ENCODE measurements at regions not wholly inside any gene's neighbourhood (a gene's known extent, or its start where the extent isn't known, plus 50 kb on each side); places are given as distances from the start of the nearest gene placed in this dataset.

- Histone ChIP-seq H3K27ac (ENCODE audit: low read length) (no peak overlapping the region), H3K27me3 (ENCODE audit: control insufficient read depth in 1 of 2, insufficient read depth in 2 of 2, low read length in 2 of 2) (no peaks in the 10 kb centered on the region), H3K4me1 (ENCODE audit: control insufficient read depth, insufficient read depth, low read length) (no peaks in the 10 kb centered on the region), H3K4me3 (ENCODE audit: low read length in 2 of 2) (no peak overlapping the region), H3K9ac (ENCODE audit: low read length in 2 of 2) (no peak overlapping the region), H3K36me3 (ENCODE audit: control insufficient read depth in 2 of 2, insufficient read depth in 2 of 2, low read length in 2 of 2) (no peaks in the 10 kb centered on the region), H3K9me3 (ENCODE audit: control insufficient read depth in 2 of 2, low read length in 2 of 2) (no peaks in the 10 kb centered on the region)
Measured at GRCh38 chr2:226579519-226579918, 220.1 kb downstream of the IRS1 start.

- Histone ChIP-seq H3K27ac (ENCODE audit: low read length) (no peak overlapping the region), H3K4me1 (ENCODE audit: control insufficient read depth, insufficient read depth, low read length) (no peaks in the 10 kb centered on the region), H3K9ac (ENCODE audit: low read length in 2 of 2) (no peak overlapping the region), H3K9me3 (ENCODE audit: control insufficient read depth in 2 of 2, low read length in 2 of 2) (no peaks in the 10 kb centered on the region), H3K36me3 (ENCODE audit: control insufficient read depth in 2 of 2, insufficient read depth in 2 of 2, low read length in 2 of 2) (no peaks in the 10 kb centered on the region), H3K27me3 (ENCODE audit: control insufficient read depth in 1 of 2, insufficient read depth in 2 of 2, low read length in 2 of 2) (no peaks in the 10 kb centered on the region), H3K4me3 (ENCODE audit: low read length in 2 of 2) (no peak overlapping the region)
Measured at GRCh38 chr2:226578879-226579278, 220.7 kb downstream of the IRS1 start.

- Histone ChIP-seq H3K27me3 (ENCODE audit: control insufficient read depth in 1 of 2, insufficient read depth in 2 of 2, low read length in 2 of 2) (no peaks in the 10 kb centered on the region), H3K4me3 (ENCODE audit: low read length in 2 of 2) (no peak overlapping the region), H3K4me1 (ENCODE audit: control insufficient read depth, insufficient read depth, low read length) (no peaks in the 10 kb centered on the region), H3K27ac (ENCODE audit: low read length) (no peak overlapping the region), H3K9me3 (ENCODE audit: control insufficient read depth in 2 of 2, low read length in 2 of 2) (no peaks in the 10 kb centered on the region), H3K36me3 (ENCODE audit: control insufficient read depth in 2 of 2, insufficient read depth in 2 of 2, low read length in 2 of 2) (no peaks in the 10 kb centered on the region), H3K9ac (ENCODE audit: low read length in 2 of 2) (no peak overlapping the region)
Measured at GRCh38 chr2:226578373-226578772, 221.2 kb downstream of the IRS1 start.

GRCh38 chr2:226575928-226576327, 223.7 kb downstream of the IRS1 start:
- H3K9ac ChIP-seq (ENCODE audit: low read length in 2 of 2), result no peak overlapping the region
- no peak overlapping the region for H3K27ac ChIP-seq (ENCODE audit: low read length)
- no peaks in the 10 kb centered on the region for H3K4me1 ChIP-seq (ENCODE audit: control insufficient read depth, insufficient read depth, low read length)
- no peak overlapping the region for H3K4me3 ChIP-seq (ENCODE audit: low read length in 2 of 2)
- H3K27me3 ChIP-seq (ENCODE audit: control insufficient read depth in 1 of 2, insufficient read depth in 2 of 2, low read length in 2 of 2), result no peaks in the 10 kb centered on the region
- no peaks in the 10 kb centered on the region for H3K9me3 ChIP-seq (ENCODE audit: control insufficient read depth in 2 of 2, low read length in 2 of 2)
- H3K36me3 ChIP-seq (ENCODE audit: control insufficient read depth in 2 of 2, insufficient read depth in 2 of 2, low read length in 2 of 2), result no peaks in the 10 kb centered on the region

GRCh38 chr2:226573158-226573557, 226.5 kb downstream of the IRS1 start:
- H3K9ac ChIP-seq (ENCODE audit: low read length in 2 of 2), result no peak overlapping the region
- H3K9me3 ChIP-seq (ENCODE audit: control insufficient read depth in 2 of 2, low read length in 2 of 2), result no peaks in the 10 kb centered on the region
- no peak overlapping the region for H3K27ac ChIP-seq (ENCODE audit: low read length)
- no peak overlapping the region for H3K4me3 ChIP-seq (ENCODE audit: low read length in 2 of 2)
- H3K36me3 ChIP-seq (ENCODE audit: control insufficient read depth in 2 of 2, insufficient read depth in 2 of 2, low read length in 2 of 2), result no peaks in the 10 kb centered on the region
- no peaks in the 10 kb centered on the region for H3K4me1 ChIP-seq (ENCODE audit: control insufficient read depth, insufficient read depth, low read length)
- no peaks in the 10 kb centered on the region for H3K27me3 ChIP-seq (ENCODE audit: control insufficient read depth in 1 of 2, insufficient read depth in 2 of 2, low read length in 2 of 2)

- Histone ChIP-seq H3K36me3 (ENCODE audit: control insufficient read depth in 2 of 2, insufficient read depth in 2 of 2, low read length in 2 of 2) (no peaks in the 10 kb centered on the region), H3K9me3 (ENCODE audit: control insufficient read depth in 2 of 2, low read length in 2 of 2) (no peaks in the 10 kb centered on the region), H3K27me3 (ENCODE audit: control insufficient read depth in 1 of 2, insufficient read depth in 2 of 2, low read length in 2 of 2) (no peaks in the 10 kb centered on the region), H3K9ac (ENCODE audit: low read length in 2 of 2) (no peak overlapping the region), H3K4me1 (ENCODE audit: control insufficient read depth, insufficient read depth, low read length) (no peaks in the 10 kb centered on the region), H3K4me3 (ENCODE audit: low read length in 2 of 2) (no peak overlapping the region), H3K27ac (ENCODE audit: low read length) (no peak overlapping the region)
Measured at GRCh38 chr2:226564667-226565066, 235.0 kb downstream of the IRS1 start.

- H3K4me3 ChIP-seq (ENCODE audit: low read length in 2 of 2), result no peak overlapping the region
- H3K4me1 ChIP-seq (ENCODE audit: control insufficient read depth, insufficient read depth, low read length), result no peaks in the 10 kb centered on the region
- no peak overlapping the region for H3K27ac ChIP-seq (ENCODE audit: low read length)
- H3K9ac ChIP-seq (ENCODE audit: low read length in 2 of 2), result no peak overlapping the region
- no peaks in the 10 kb centered on the region for H3K9me3 ChIP-seq (ENCODE audit: control insufficient read depth in 2 of 2, low read length in 2 of 2)
- H3K27me3 ChIP-seq (ENCODE audit: control insufficient read depth in 1 of 2, insufficient read depth in 2 of 2, low read length in 2 of 2), result no peaks in the 10 kb centered on the region
- H3K36me3 ChIP-seq (ENCODE audit: control insufficient read depth in 2 of 2, insufficient read depth in 2 of 2, low read length in 2 of 2), result no peaks in the 10 kb centered on the region
Measured at GRCh38 chr2:226561962-226562361, 237.7 kb downstream of the IRS1 start.

GRCh38 chr2:226560325-226560724, 239.3 kb downstream of the IRS1 start:
- Histone ChIP-seq H3K36me3 (ENCODE audit: control insufficient read depth in 2 of 2, insufficient read depth in 2 of 2, low read length in 2 of 2) (no peaks in the 10 kb centered on the region), H3K27ac (ENCODE audit: low read length) (no peak overlapping the region), H3K27me3 (ENCODE audit: control insufficient read depth in 1 of 2, insufficient read depth in 2 of 2, low read length in 2 of 2) (no peaks in the 10 kb centered on the region), H3K4me3 (ENCODE audit: low read length in 2 of 2) (no peak overlapping the region), H3K9me3 (ENCODE audit: control insufficient read depth in 2 of 2, low read length in 2 of 2) (no peaks in the 10 kb centered on the region), H3K4me1 (ENCODE audit: control insufficient read depth, insufficient read depth, low read length) (no peaks in the 10 kb centered on the region), H3K9ac (ENCODE audit: low read length in 2 of 2) (no peak overlapping the region)

GRCh38 chr2:226559536-226559935, 240.1 kb downstream of the IRS1 start:
- Histone ChIP-seq H3K36me3 (ENCODE audit: control insufficient read depth in 2 of 2, insufficient read depth in 2 of 2, low read length in 2 of 2) (no peaks in the 10 kb centered on the region), H3K9ac (ENCODE audit: low read length in 2 of 2) (no peak overlapping the region), H3K9me3 (ENCODE audit: control insufficient read depth in 2 of 2, low read length in 2 of 2) (no peaks in the 10 kb centered on the region), H3K27me3 (ENCODE audit: control insufficient read depth in 1 of 2, insufficient read depth in 2 of 2, low read length in 2 of 2) (no peaks in the 10 kb centered on the region), H3K4me1 (ENCODE audit: control insufficient read depth, insufficient read depth, low read length) (no peaks in the 10 kb centered on the region), H3K27ac (ENCODE audit: low read length) (no peak overlapping the region), H3K4me3 (ENCODE audit: low read length in 2 of 2) (no peak overlapping the region)

- H3K4me1 ChIP-seq (ENCODE audit: control insufficient read depth, insufficient read depth, low read length), result no peaks in the 10 kb centered on the region
- H3K9ac ChIP-seq (ENCODE audit: low read length in 2 of 2), result no peak overlapping the region
- no peaks in the 10 kb centered on the region for H3K9me3 ChIP-seq (ENCODE audit: control insufficient read depth in 2 of 2, low read length in 2 of 2)
- no peak overlapping the region for H3K4me3 ChIP-seq (ENCODE audit: low read length in 2 of 2)
- no peak overlapping the region for H3K27ac ChIP-seq (ENCODE audit: low read length)
- H3K27me3 ChIP-seq (ENCODE audit: control insufficient read depth in 1 of 2, insufficient read depth in 2 of 2, low read length in 2 of 2), result no peaks in the 10 kb centered on the region
- H3K36me3 ChIP-seq (ENCODE audit: control insufficient read depth in 2 of 2, insufficient read depth in 2 of 2, low read length in 2 of 2), result no peaks in the 10 kb centered on the region
Measured at GRCh38 chr2:226558418-226558817, 241.2 kb downstream of the IRS1 start.

GRCh38 chr2:226556050-226556449, 243.6 kb downstream of the IRS1 start:
- H3K4me1 ChIP-seq (ENCODE audit: control insufficient read depth, insufficient read depth, low read length), result no peaks in the 10 kb centered on the region
- no peak overlapping the region for H3K4me3 ChIP-seq (ENCODE audit: low read length in 2 of 2)
- no peak overlapping the region for H3K9ac ChIP-seq (ENCODE audit: low read length in 2 of 2)
- H3K36me3 ChIP-seq (ENCODE audit: control insufficient read depth in 2 of 2, insufficient read depth in 2 of 2, low read length in 2 of 2), result no peaks in the 10 kb centered on the region
- H3K27me3 ChIP-seq (ENCODE audit: control insufficient read depth in 1 of 2, insufficient read depth in 2 of 2, low read length in 2 of 2), result no peaks in the 10 kb centered on the region
- no peak overlapping the region for H3K27ac ChIP-seq (ENCODE audit: low read length)
- no peaks in the 10 kb centered on the region for H3K9me3 ChIP-seq (ENCODE audit: control insufficient read depth in 2 of 2, low read length in 2 of 2)

GRCh38 chr2:226554701-226555100, 244.9 kb downstream of the IRS1 start:
- Histone ChIP-seq H3K27ac (ENCODE audit: low read length) (no peak overlapping the region), H3K4me3 (ENCODE audit: low read length in 2 of 2) (no peak overlapping the region), H3K9ac (ENCODE audit: low read length in 2 of 2) (no peak overlapping the region), H3K9me3 (ENCODE audit: control insufficient read depth in 2 of 2, low read length in 2 of 2) (no peaks in the 10 kb centered on the region), H3K27me3 (ENCODE audit: control insufficient read depth in 1 of 2, insufficient read depth in 2 of 2, low read length in 2 of 2) (no peaks in the 10 kb centered on the region), H3K36me3 (ENCODE audit: control insufficient read depth in 2 of 2, insufficient read depth in 2 of 2, low read length in 2 of 2) (no peaks in the 10 kb centered on the region), H3K4me1 (ENCODE audit: control insufficient read depth, insufficient read depth, low read length) (no peaks in the 10 kb centered on the region)
